SK-N-SH (cell line): ENCODE measurements at regions not wholly inside any gene's neighbourhood (a gene's known extent, or its start where the extent isn't known, plus 50 kb on each side); places are given as distances from the start of the nearest gene placed in this dataset.

ENCODE experiments used
- CTCF ChIP-seq: fragments of 200-600 bp; sonication (generic); IDR thresholded peaks from 2 replicates; pipeline ENCODE4 v1.6.1; 2017; ENCODE audit warnings: antibody characterized with exemption, mild to moderate bottlenecking, moderate library complexity
- EP300 ChIP-seq, 2 experiments: IDR thresholded peaks; 2 replicates each; pipeline versions ENCODE4 v1.4.0 to v1.6.1; 2012; ENCODE audit warnings: borderline replicate concordance in 1 of 2, low read depth in 1 of 2, low read length in 1 of 2
- FOXJ3 ChIP-seq: sonication (generic); formaldehyde crosslinking; IDR thresholded peaks from 2 replicates; pipeline ENCODE4 v1.5.1; 2020; ENCODE audit warnings: mild to moderate bottlenecking, missing genetic modification reagents
- FOXM1 ChIP-seq: IDR thresholded peaks from 2 replicates; pipeline ENCODE4 v1.4.0; 2012; ENCODE audit warnings: low read depth, mild to moderate bottlenecking
- JUND ChIP-seq: IDR thresholded peaks from 2 replicates; pipeline ENCODE4 v1.4.0; 2012
- MXI1 ChIP-seq: IDR thresholded peaks from 2 replicates; pipeline ENCODE4 v1.6.1; 2012; ENCODE audit warnings: mild to moderate bottlenecking, low read depth, low read length, improper control_type of control experiment
- NRF1 ChIP-seq: IDR thresholded peaks from 2 replicates; pipeline ENCODE4 v1.6.1; 2012; ENCODE audit warnings: low read depth, mild to moderate bottlenecking, low read length
- PBX3 ChIP-seq: IDR thresholded peaks from 2 replicates; pipeline ENCODE4; 2012
- POLR2AphosphoS5 ChIP-seq: IDR thresholded peaks from 2 replicates; pipeline ENCODE4 v1.6.1; 2012; ENCODE audit warnings: low read depth, low read length
- RAD21 ChIP-seq: IDR thresholded peaks from 2 replicates; pipeline ENCODE4 v1.6.1; 2012; ENCODE audit warnings: mild to moderate bottlenecking, low read length
- RXRA ChIP-seq: IDR thresholded peaks from 2 replicates; pipeline ENCODE4 v1.4.0; 2012; ENCODE audit warnings: low read depth, mild to moderate bottlenecking, borderline replicate concordance
- SIN3A ChIP-seq: IDR thresholded peaks from 2 replicates; pipeline ENCODE4 v1.6.1; 2012; ENCODE audit warnings: low read depth, mild to moderate bottlenecking, low read length, moderate library complexity, borderline replicate concordance
- TAF1 ChIP-seq: IDR thresholded peaks from 2 replicates; pipeline ENCODE4 v1.6.1; 2012; ENCODE audit warnings: low read depth, mild to moderate bottlenecking, low read length, moderate library complexity, borderline replicate concordance

- TF ChIP-seq RXRA (no peak), CTCF (no peak), MXI1 (no peak), FOXJ3 (CRISPR knock-in tag) (no peak), RAD21 (no peak), TAF1 (no peak), SIN3A (no peak), EP300 (IDR thresholded peaks at IDR 0.05; ENCODE audit: borderline replicate concordance in 1 of 2, low read depth in 1 of 2, low read length in 1 of 2) (no peak), POLR2AphosphoS5 (no peak), FOXM1 (no peak), JUND (no peak), PBX3 (no peak), NRF1 (no peak)
Measured at GRCh38 chr1:244230470-244230869, 179.4 kb downstream of the ZBTB18 start.
